GM18870 (cell line): ENCODE measurements at regions not wholly inside any gene's neighbourhood (a gene's known extent, or its start where the extent isn't known, plus 50 kb on each side); places are given as distances from the start of the nearest gene placed in this dataset.
"Not testable (repeated sequence)": the region's sequence is repeated elsewhere in the genome, so short reads cannot be mapped to it uniquely, and the experiment has no call there.

Experiments used
- ATAC-seq: cut with Tn5 transposase; IDR thresholded peaks from one replicate; pipeline ENCODE4 v1.9.1; 2021; ENCODE audit warnings: moderate library complexity; ENCODE audit not compliant: unreplicated experiment

GRCh38 chr4:177235026-177235425 lies 74.6 kb upstream of the NEIL3 start:
- no peak for ATAC-seq

DNA sequence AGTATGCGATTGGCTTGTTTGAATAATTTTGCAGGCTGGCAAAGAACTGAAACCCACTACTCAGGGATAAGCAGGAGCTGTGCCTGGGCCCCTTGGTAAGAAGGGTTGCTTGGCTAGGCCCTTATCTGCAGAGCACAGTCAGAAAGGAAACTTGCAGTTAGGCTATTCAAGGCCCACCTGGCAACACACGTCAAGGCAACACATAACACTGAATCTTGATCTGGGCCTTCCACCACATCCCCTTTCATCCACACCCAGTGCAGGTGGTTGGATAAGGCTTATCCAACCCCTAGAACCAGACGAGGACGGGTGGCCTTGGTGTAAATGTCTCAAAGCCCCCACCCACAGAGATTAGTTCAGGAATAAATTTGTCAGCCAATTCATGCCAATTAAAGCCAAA lies 72.8 kb upstream of the NEIL3 start:
- ATAC-seq = no peak

- ATAC-seq = no peak
These were observed 72.4 kb upstream of the NEIL3 start for GRCh38 chr4:177237291-177237690.

- no peak for ATAC-seq
These were observed 70.2 kb upstream of the NEIL3 start for GRCh38 chr4:177239477-177239876.

- ATAC-seq = no peak
These were observed 69.8 kb upstream of the NEIL3 start for GRCh38 chr4:177239878-177240277.

DNA sequence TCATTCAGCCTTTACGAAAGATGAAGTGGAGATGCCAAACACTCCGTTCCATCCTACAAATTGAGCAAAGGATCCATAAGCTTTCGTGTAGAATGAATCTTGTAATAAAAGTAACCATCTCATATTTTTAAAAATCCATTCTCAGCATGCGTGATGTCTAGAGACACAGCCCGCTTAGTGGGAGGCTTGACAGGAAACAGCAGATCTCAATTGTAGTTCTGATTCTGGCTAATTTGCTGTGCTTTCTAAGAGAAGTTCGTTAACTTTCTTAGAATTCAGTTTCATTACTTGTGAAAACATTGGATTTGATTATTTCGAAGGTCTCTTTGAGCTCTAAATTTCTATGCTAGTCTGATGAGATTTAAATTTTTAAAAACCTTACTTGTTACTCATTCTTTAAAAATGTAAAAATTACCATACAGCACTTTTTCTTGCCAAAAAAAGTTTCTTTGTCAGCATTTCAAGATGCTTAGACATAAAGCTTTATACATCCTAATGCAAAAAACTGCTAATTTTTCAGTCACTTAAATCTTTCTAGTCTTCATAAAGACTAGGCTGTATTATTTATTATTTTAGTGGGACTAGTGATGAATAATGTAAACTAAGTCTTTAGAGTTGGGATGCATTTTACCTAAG lies 66.9 kb upstream of the NEIL3 start:
- no peak for ATAC-seq

DNA sequence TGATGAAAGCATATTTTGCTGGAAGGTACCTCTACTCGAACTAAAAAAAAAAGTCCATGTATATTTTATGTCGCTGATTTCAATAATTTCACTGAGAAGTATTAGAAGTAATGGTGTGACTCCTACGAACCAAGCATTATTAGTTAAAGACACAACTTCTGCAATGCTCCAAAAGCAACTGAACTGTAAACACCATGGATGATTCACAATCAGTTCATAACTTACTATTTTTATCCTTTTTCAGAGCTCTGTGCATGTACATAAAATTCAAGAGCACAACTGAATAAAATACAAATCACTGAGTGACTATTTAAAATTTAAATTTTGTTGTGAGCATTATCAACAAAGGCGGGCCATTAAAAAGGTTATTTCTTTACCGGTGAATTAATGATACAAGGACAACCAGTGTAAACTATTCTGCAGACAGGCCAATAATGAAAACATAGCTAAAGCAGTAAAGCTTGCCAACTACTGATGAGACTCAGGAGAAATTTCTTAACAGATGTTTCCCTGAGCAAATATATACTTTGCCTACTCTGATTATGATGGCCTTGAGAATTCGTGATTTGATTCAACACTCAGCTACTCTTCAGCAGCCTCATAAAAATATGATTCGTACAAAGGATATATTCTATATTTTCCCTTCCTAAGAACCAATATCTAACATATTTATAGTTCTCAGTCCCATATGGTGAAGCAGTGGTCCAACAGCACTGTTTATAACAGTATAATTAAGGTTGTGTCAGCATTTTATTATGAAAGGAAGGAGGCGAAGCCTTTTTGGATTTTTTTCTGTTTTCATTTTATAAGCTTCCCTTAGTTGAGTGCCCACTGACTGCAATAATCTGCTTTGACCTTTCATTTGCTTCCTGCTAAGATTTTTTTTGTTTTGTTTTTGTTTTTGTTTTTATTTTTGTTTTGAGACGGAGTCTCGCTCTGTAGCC lies 62.8 kb upstream of the NEIL3 start:
- ATAC-seq = no peak

DNA sequence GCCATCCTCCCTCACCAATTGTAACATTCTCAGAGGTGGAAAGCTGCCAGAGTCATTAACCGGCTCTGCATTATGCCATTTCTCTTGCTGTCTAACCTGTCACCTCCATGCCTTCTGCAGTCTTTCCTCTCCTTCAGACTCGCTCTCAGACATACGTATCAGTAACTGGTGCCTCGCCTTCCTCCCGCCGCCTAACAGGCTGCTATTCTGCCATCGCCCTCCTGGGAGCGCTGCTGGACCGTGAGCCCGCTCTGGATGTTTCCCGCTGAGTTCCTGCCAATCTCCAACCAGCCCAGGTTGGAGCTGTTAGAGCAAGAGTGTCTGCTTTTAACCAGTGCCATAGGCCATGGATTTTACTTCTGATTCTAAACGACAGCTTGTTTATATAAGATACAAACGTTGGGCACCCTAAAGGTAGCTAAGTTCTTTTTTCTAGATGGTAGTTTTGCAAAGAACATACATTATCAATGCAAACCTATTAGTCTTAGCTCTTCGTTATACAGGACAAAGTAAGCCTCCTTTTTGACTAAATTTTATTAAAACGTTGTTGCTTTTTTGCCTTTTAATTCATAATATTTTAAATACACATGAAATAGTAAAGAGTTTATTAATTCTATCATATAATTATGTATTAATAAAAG lies 59.5 kb upstream of the NEIL3 start:
- ATAC-seq = peak; percentile 92

DNA sequence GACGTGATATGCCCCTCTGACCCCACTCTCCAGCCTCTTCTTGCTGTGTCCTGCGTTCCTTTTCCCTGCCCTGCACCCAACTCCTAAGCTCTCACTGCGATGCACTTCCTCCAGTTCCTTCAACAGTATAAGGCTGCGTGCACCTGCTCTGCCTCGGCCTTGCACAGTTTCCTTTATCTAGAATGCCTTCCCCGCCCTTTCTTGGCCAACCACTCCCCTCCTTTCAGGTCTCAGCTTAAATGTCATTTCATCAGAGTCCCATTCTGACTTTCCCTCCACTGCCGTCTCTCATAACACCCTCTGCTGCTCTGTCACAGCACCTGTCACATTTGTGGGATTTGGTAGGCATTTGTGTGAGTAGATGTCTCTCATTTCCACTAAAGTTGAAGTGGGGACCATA lies 58.4 kb upstream of the NEIL3 start:
- no peak for ATAC-seq

DNA sequence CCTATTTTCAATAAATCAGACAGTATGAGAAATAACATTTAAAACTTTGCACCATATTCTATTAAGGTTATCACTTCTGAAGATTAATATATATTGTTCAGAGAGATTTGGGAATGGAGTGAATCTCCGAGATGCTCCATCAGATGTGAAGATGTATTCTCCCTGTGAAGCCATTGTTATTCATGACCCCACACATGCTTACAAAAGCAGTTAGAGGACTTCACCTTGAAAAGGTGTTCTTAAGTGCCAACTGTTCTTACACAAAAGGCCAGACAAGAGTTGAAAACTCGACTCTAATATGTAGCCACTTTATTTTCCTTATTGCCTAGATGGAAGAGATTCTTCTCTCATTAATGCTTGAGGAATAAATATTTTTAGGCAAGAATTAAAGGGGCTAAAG lies 54.3 kb upstream of the NEIL3 start:
- no peak for ATAC-seq

DNA sequence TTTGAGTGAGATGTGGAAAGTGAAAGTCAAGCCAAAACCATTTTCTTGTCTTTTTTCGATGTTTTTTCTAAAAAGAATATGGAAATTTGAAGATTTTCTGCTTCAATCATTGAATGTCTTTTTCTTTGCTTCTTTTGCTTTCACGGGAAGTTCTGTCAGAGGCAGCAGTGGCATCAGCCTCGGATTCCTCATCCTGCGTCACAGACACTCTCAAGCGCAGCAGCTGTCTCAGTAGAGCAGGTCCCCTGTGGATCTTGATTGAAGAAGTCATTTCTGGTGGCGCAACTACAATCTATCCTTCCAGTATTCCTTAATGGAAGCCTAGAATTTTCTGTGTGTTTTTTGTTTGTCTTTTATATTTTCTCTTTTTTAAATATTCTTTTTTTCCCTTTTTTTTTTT lies 52.7 kb upstream of the NEIL3 start:
- no peak for ATAC-seq

- ATAC-seq = not testable (repeated sequence)
These were observed 50.2 kb upstream of the NEIL3 start for GRCh38 chr4:177259466-177259865.
